ENCODE measurements at regions not wholly inside any gene's neighbourhood (a gene's known extent, or its start where the extent isn't known, plus 50 kb on each side); places are given as distances from the start of the nearest gene placed in this dataset.

DNA sequence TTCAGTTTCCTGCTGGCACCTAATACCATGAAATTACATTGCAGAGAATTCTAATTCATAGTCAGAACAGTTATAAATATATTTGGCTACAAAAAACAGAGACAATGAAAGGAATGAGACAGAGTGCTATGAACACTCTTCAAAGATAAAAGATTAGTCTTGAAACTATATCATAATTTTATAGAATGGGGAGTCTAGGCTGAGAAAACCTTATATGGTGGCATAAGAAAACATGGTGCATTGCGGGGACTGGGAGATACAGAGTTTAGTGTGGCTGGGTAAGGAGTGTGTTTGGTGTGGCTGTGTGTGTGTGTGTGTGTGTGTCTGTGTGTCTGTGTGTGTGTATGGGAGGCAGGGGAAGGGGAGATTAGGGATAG lies 64.5 kb upstream of the CTLA4 start:
- no peak for TF ChIP-seq CTCF (IDR thresholded peaks at IDR 0.05)
- no peak for TF ChIP-seq POLR2A (IDR thresholded peaks at IDR 0.05)

All from adrenal gland (tissue), 5 donors.